Bronchial epithelial cell (primary cell): ENCODE measurements at regions not wholly inside any gene's neighbourhood (a gene's known extent, or its start where the extent isn't known, plus 50 kb on each side); places are given as distances from the start of the nearest gene placed in this dataset.

ENCODE experiments used
- DNase-seq: peaks from one replicate; pipeline ENCODE4 v3.0.0-alpha.2; 2010; ENCODE audit warnings: low read depth
- FAIRE-seq: peaks from 2 replicates; lab custom pipeline; 2011; peaks lifted over from hg19 to GRCh38; lab: Jason Lieb, UNC
- H3K27me3 ChIP-seq: 2 replicates; pipeline ENCODE4 v1.5.1; 2011; ENCODE audit warnings: low read length; ENCODE audit not compliant: control insufficient read depth, insufficient read depth
- H3K36me3 ChIP-seq: 2 replicates; pipeline ENCODE4 v1.5.1; 2011; ENCODE audit warnings: low read length; ENCODE audit not compliant: control insufficient read depth, insufficient read depth
- H3K4me3 ChIP-seq: 2 replicates; pipeline ENCODE4 v1.5.1; 2011; ENCODE audit warnings: mild to moderate bottlenecking, low read depth, low read length, control low read depth
- CTCF ChIP-seq: IDR thresholded peaks from 2 replicates; pipeline ENCODE4 v1.5.1; 2011; ENCODE audit warnings: mild to moderate bottlenecking, moderate library complexity, low read length, control low read depth, inconsistent platforms; ENCODE audit not compliant: insufficient read depth, severe bottlenecking

GRCh38 chr2:23306401-23306800 is 78.6 kb upstream of the KLHL29 start:
- no peak for DNase-seq
- Histone ChIP-seq H3K36me3 (no peaks in the 10 kb centered on the region), H3K27me3 (no peaks in the 10 kb centered on the region), H3K4me3 (no peak overlapping the region)
- no peak for TF ChIP-seq CTCF
- FAIRE-seq, result no peak

GRCh38 chr2:23311186-23311585 is 73.8 kb upstream of the KLHL29 start:
- Histone ChIP-seq H3K36me3 (no peaks in the 10 kb centered on the region), H3K27me3 (no peaks in the 10 kb centered on the region), H3K4me3 (no peak overlapping the region)
- FAIRE-seq (no peak), DNase-seq (peak; percentile 15)
- no peak for TF ChIP-seq CTCF

DNA sequence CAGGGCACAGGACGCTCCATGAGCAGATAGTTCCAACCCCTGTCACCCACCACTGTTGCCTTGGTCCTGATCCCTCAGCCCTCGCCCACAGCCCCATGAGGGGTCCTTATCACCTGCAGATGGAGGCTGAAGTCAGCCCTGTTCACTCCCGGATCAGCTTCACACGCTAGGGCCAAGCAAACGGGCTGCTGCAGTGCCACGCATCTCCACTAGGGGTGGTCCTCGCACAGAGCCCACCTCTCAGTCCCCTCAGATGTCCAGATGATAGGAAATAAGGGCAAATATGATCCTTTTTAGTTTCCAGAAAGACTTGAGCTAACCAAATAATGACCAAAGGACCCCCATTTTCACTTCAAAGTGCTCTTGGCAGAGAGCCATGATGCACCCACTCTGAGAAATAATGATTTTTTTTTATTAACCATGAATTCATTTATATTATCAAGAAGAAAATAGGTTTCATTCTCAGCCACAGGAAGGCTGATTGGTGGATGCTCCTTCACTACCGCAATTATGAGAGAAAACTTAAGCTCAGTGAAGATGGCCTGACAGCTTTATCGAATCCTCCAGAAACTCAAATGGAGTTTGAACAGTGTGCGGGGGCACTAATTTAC is 71.9 kb upstream of the KLHL29 start:
- no peaks in the 10 kb centered on the region for H3K27me3 ChIP-seq
- FAIRE-seq (no peak), DNase-seq (no peak)
- H3K4me3 ChIP-seq, result no peak overlapping the region
- H3K36me3 ChIP-seq, result no peaks in the 10 kb centered on the region
- peak; percentile 44 for TF ChIP-seq CTCF

DNA sequence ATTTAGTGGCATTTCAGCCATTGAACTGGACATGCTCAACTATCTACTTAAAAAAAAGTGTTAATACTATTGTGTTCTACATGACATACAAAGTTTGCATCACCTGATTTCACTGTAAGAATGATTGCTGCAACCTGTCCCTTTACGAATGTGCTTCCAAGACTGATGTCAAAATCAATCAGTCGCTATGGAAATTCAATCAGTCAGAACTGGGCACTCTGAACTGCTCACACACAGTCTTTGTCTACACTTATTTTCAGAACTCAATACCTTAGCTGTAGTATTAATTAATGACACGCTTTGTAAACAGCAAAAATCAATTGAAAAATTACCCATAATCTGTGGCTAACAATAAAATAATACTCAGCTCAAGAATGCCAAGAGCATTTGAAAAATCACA is 70.3 kb upstream of the KLHL29 start:
- no peak for TF ChIP-seq CTCF
- H3K36me3 ChIP-seq, result no peaks in the 10 kb centered on the region
- DNase-seq (no peak), FAIRE-seq (no peak)
- no peak overlapping the region for H3K4me3 ChIP-seq
- H3K27me3 ChIP-seq, result no peaks in the 10 kb centered on the region

DNA sequence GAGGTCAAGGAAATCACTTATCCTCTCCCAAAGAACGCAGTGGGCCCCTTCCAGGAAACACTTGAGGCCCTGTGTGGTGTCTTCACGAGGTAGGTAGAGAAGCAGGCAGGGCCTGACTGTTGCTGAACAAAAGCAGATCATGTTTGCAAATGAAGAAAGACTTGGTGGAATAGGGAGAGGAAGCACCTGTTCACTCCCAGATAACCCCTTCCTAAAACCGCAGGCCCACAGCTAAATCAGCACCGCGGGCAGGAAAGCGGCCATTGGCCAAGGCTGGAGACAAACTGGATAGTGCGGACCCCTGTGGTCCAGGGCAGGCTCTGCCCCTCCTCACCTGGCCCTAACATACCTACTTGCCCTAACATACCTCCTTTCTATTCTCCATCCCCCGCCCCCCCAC is 64.9 kb upstream of the KLHL29 start:
- H3K36me3 ChIP-seq, result no peaks in the 10 kb centered on the region
- FAIRE-seq (no peak), DNase-seq (no peak)
- H3K27me3 ChIP-seq, result peaks cover 2% of the 10 kb centered on the region
- no peak overlapping the region for H3K4me3 ChIP-seq
- TF ChIP-seq CTCF, result no peak

- no peak for DNase-seq
- TF ChIP-seq CTCF, result no peak
- FAIRE-seq, result no peak
- H3K27me3 ChIP-seq, result peaks cover 2% of the 10 kb centered on the region
- H3K4me3 ChIP-seq, result no peak overlapping the region
- no peaks in the 10 kb centered on the region for H3K36me3 ChIP-seq
These were observed 63.2 kb upstream of the KLHL29 start for GRCh38 chr2:23321751-23322150.
